RPMI7951 (cell line): ENCODE measurements at regions not wholly inside any gene's neighbourhood (a gene's known extent, or its start where the extent isn't known, plus 50 kb on each side); places are given as distances from the start of the nearest gene placed in this dataset.
"Not testable (repeated sequence)": the region's sequence is repeated elsewhere in the genome, so short reads cannot be mapped to it uniquely, and the experiment has no call there.

ENCODE experiments used
- DNase-seq: peaks from one replicate; pipeline ENCODE4 v3.0.0-alpha.2; 2012; ENCODE audit warnings: low read depth

DNA sequence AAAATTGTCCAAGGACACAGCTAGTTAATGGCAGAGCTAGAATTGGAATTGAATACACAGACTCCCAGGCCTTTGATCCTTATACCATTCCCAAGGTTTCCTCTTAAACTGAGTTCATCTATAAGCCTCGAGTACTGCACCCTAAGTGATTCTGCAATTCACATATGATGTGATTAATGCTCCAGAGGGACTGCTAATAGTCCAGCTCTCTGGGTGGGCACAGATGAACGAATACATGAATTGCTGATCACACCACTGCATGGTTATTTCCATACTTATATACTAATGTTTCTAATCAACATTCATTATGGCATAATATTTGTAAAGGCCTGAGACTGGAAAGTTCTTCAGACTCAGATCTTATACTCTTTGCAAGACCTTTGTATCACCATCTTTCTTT is 101.8 kb downstream of the NUFIP1 start:
- no peak for DNase-seq

DNA sequence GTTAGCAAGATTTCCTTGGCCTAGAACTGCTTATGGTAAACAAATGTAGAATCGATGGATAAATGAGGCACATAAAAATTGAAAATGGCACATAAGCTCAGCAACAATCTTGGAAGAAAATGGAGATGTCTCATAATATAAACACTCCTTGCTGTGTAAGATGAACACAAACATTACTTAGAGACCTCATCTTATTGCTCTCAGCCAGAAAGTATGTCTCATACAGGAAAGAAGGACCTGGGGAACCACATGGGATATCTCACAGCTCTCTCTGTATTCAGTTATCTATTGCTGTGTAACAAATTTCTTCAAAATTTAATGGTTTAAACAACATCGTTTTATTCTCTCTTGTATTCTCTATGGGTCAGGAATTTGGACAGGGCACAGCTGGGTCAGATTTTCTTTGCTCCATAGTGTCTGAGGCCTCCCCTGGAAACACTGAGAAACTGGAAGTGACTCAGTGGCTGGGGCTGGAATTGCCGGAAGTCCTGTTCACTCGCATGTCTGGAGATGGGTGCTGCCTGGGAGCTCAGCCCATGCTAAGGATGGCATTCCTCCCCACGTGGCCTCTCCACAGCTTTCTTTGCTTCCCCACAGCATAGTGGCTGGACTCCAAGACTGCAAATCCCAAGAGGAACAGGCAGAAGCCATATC is 105.1 kb downstream of the NUFIP1 start:
- peak; percentile 91 for DNase-seq

DNA sequence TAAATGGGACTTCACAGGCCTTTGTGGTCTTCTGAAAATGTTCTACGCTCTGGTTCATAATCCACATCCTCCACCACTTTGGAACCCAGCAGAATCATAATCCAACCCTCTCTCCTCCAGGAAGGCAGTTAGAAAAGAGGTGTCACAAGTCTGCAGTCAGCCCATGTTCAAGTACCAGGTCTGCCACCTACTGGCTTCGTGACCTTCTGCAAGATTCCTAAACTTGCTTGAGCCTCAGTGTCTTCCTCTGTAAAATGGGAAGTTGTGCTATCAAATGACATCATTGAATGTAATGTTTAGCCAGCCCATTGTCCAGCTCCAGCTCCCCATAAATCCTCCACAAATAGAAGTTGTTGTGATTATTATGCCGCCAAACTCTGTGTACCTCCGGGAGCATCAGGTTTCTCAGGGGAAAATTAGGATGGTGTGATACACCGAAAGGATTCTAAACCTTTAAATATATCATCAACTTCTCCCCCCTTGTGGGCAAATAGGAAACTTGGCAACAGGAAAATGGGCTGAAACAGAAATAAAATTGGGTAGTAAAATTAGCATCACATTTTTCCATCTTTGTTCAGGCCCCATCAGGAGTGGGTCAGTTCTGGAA is 109.7 kb downstream of the NUFIP1 start:
- DNase-seq = peak; percentile 57

GRCh38 chr13:44876782-44877324 is 112.4 kb downstream of the NUFIP1 start:
- DNase-seq = no peak

GRCh38 chr13:44874886-44875630 is 114.2 kb downstream of the NUFIP1 start:
- DNase-seq = peak; percentile 83

DNA sequence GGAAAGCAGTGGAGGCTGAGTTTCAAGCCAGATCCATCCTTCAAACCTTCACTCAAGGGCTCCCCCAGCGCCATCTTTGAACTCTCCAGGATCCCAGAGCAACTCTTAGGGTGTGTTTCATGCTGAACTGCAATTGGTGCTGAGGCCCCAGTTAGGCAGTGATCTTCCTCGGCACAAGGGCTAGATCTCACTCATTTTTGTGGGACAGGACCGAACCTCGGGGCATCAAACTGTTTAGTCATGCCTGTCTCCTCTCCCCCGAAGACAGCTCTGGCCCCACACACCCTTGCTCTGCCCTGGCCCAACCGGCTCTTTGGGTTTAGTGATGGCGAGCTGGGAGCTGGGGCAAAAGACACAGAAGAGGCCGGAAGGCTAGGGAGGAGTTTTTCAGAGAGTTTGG is 115.1 kb downstream of the NUFIP1 start:
- DNase-seq = no peak

GRCh38 chr13:44873461-44873860 is 115.8 kb downstream of the NUFIP1 start:
- DNase-seq = no peak

GRCh38 chr13:44872751-44873150 is 116.5 kb downstream of the NUFIP1 start:
- DNase-seq = no peak

DNA sequence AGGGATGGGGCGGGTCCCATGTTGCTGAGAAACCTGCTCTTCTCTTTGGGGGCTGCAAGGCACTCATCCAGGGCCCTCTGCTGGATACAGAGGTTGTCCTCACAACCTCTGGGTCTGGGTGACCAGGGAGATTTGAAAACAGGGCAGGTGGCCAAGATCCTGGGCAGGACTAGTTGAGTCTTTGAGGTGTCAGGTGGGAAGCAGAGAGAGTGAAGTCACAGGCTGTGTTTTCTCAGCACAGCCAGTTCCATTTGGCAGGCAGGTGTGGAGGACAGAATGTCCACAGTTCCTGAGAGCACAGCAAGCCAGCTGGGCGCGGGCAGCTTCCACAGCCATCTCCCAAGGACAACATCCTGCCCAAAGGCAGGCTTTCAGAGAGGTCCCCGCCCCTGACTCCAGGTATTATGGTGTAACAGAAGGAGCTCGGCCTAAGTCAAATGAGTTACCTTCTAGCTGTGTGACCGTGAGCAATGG is 118.8 kb downstream of the NUFIP1 start:
- no peak for DNase-seq

- no peak for DNase-seq
These were observed 120.1 kb downstream of the NUFIP1 start for GRCh38 chr13:44869167-44869566.

DNA sequence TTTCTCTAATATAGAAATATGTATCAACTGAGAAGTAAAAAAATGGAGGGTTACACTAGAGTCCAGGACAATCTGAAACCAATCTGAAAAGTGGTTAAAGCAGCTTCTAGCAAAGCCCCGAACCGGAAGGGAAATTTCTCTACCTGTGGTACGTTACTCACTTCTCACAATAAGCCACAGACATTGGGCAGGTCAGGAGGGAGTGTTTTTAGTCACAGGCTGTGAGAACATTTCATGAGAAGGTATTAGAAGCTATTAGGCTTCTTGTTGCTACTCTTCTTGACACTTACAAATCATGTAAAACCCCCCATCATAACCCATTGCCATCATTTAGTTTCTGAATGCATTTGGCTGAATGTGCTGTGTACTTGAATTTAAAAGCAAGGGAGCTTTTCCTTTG is 120.9 kb downstream of the NUFIP1 start:
- no peak for DNase-seq

- no peak for DNase-seq
These were observed 121.4 kb downstream of the NUFIP1 start for GRCh38 chr13:44867825-44868224.

DNA sequence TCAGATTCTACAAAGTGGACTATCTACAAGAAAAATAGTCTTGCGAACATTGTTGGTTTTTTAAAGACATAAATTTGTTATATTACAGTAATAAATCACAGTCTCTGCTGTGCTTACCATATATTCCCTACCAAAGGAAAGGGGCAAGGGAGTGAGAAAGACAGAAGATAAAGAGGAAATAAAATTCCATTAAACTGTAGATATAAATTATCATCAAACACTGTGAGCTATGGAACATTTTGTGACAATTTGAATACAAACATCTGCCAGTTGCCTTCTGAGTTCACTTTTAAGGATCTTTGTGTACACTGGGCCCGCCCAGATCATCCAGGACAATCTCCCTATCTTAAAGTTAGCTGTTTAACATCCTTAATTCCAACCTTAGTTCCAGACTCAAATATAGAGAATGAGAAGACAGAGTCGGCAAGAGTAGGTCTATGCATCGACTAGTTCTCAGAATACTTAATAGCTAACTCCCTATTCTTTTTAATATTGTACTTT is 122.8 kb downstream of the NUFIP1 start:
- no peak for DNase-seq

- no peak for DNase-seq
These were observed 123.4 kb downstream of the NUFIP1 start for GRCh38 chr13:44865722-44866410.

GRCh38 chr13:44863641-44864040 is 125.6 kb downstream of the NUFIP1 start:
- not testable (repeated sequence) for DNase-seq

GRCh38 chr13:44860454-44860853 is 128.8 kb downstream of the NUFIP1 start:
- DNase-seq = no peak

GRCh38 chr13:44857736-44858135 is 131.5 kb downstream of the NUFIP1 start:
- no peak for DNase-seq

DNA sequence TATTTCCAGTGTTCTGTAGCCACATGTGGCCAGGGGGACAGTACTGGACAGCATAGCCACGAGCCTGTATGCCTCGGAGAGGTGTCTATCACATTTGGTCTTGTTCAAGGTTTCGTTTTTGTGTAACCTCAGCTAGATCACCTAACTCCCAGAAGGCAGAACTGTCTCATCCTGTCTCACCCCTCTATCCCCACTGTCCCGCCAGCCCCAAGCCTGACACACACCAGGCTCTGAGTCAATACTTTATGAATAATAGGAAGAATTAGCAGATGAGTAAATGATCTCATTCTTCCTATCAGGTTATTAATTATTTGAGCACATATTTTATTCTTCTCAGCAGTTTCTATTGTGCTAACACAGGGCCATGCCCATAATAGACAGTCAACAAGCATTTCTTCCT is 132.2 kb downstream of the NUFIP1 start:
- DNase-seq = no peak

- DNase-seq = no peak
These were observed 133.4 kb downstream of the NUFIP1 start for GRCh38 chr13:44855860-44856259.

GRCh38 chr13:44854313-44855060 is 134.8 kb downstream of the NUFIP1 start:
- no peak for DNase-seq

- no peak for DNase-seq
These were observed 135.6 kb downstream of the NUFIP1 start for GRCh38 chr13:44853641-44854040.
